T-cell (primary cell): ENCODE measurements at regions not wholly inside any gene's neighbourhood (a gene's known extent, or its start where the extent isn't known, plus 50 kb on each side); places are given as distances from the start of the nearest gene placed in this dataset.

Experiments used
- ATAC-seq, 4 experiments: fragments of 200-7000 bp in 3 of 4; fragments of 150-1000 bp in 1 of 4; cut with Tn5 transposase; replicated peaks in 1 of 4; 1 replicate in 3 of 4; 2 replicates in 1 of 4; pipeline ENCODE4 v1.10.0; 2021; ENCODE audit warnings: moderate library complexity in 3 of 4, mild to moderate bottlenecking in 2 of 4, moderate number of reproducible peaks in 1 of 4
- CTCF ChIA-PET, 2 donors: fragments of 300-600 bp; sonication (Branson Sonifier 250); formaldehyde crosslinking; loops; one replicate each; lab custom pipeline; 2022; ENCODE audit warnings: antibody characterized with exemption in 2 of 2; lab: Charles Lee
- POLR2A ChIA-PET, 2 donors: fragments of 300-600 bp; sonication (Branson Sonifier 250); formaldehyde crosslinking; loops; one replicate each; lab custom pipeline; 2022; ENCODE audit warnings: antibody characterized with exemption in 2 of 2; lab: Charles Lee
- DNase-seq, 35 experiments: peaks; one replicate each; pipeline versions ENCODE4 v3.0.0 to v3.0.0-alpha.2; 2013 to 2023
- H3K27ac ChIP-seq: one replicate; pipeline ENCODE4 v1.5.1; 2013; ENCODE audit warnings: low read length
- H3K27me3 ChIP-seq, 2 experiments: replicated peaks in 1 of 2; 1 replicate in 1 of 2; 2 replicates in 1 of 2; pipeline versions ENCODE4 v1.6.1 to v1.7.0; 2013; ENCODE audit warnings: low read length in 1 of 2, mixed read lengths in 1 of 2; ENCODE audit not compliant: control insufficient read depth in 2 of 2, insufficient read depth in 2 of 2; ENCODE audit errors: extremely low read depth in 1 of 2
- H3K36me3 ChIP-seq, 2 donors: 1 replicate in 1 of 2; 2 replicates in 1 of 2; pipeline versions ENCODE4 v1.6.1 to v1.7.0; 2013; ENCODE audit warnings: low read length in 1 of 2; ENCODE audit not compliant: control insufficient read depth in 2 of 2, insufficient read depth in 1 of 2; ENCODE audit errors: extremely low read depth in 1 of 2
- H3K4me1 ChIP-seq, 2 experiments: 1 replicate in 1 of 2; 2 replicates in 1 of 2; pipeline versions ENCODE4 v1.6.1 to v1.7.0; 2013; ENCODE audit warnings: low read length in 2 of 2, mixed read lengths in 1 of 2; ENCODE audit not compliant: insufficient read depth in 2 of 2, control insufficient read depth in 1 of 2; ENCODE audit errors: extremely low read depth in 1 of 2
- H3K4me3 ChIP-seq, 2 donors: 1 replicate in 1 of 2; 2 replicates in 1 of 2; pipeline versions ENCODE4 v1.5.1 to v1.7.0; 2013; ENCODE audit warnings: mild to moderate bottlenecking in 2 of 2, low read length in 1 of 2, moderate library complexity in 1 of 2; ENCODE audit not compliant: control insufficient read depth in 1 of 2; ENCODE audit errors: extremely low read depth in 1 of 2
- H3K9me3 ChIP-seq: 2 replicates; pipeline ENCODE4 v1.7.0; 2013
- H3K27ac Mint-ChIP-seq, 2 donors: one replicate each; pipeline ENCODE4 v1.8.0; 2020 to 2021; ENCODE audit warnings: mild to moderate bottlenecking in 2 of 2, mixed read lengths in 2 of 2
- H3K27me3 Mint-ChIP-seq, 2 donors: one replicate each; pipeline ENCODE4 v1.8.0; 2021 to 2022; ENCODE audit warnings: mixed read lengths in 2 of 2
- H3K36me3 Mint-ChIP-seq: one replicate; pipeline ENCODE4 v1.8.0; 2021; ENCODE audit warnings: mixed read lengths
- H3K4me1 Mint-ChIP-seq, 3 donors: one replicate each; pipeline ENCODE4 v1.8.0; 2020 to 2022; ENCODE audit warnings: mixed read lengths in 3 of 3, mild to moderate bottlenecking in 1 of 3
- H3K4me3 Mint-ChIP-seq, 3 donors: one replicate each; pipeline ENCODE4 v1.8.0; 2020 to 2022; ENCODE audit warnings: mild to moderate bottlenecking in 3 of 3, mixed read lengths in 3 of 3, moderate library complexity in 3 of 3
- H3K9me3 Mint-ChIP-seq, 3 donors: one replicate each; pipeline ENCODE4 v1.8.0; 2020 to 2022; ENCODE audit warnings: mixed read lengths in 3 of 3
- WGBS: methylation state at CpG from one replicate; pipeline ENCODE4 v1.1.5; 2013; ENCODE audit warnings: missing lambda C conversion rate; ENCODE audit not compliant: insufficient coverage; 5-methylcytosine and 5-hydroxymethylcytosine counted together

- no peak overlapping the region for H3K27ac ChIP-seq
- Mint-ChIP-seq H3K4me1 (peaks cover 0 to 6% (median 0%) of the 10 kb centered on the region in 3 donors), H3K4me3 (no peak overlapping the region), H3K27me3 (peaks cover 3 to 9% of the 10 kb centered on the region in 2 donors), H3K9me3 (peaks cover 0 to 4% (median 0%) of the 10 kb centered on the region in 3 donors), H3K36me3 (no peaks in the 10 kb centered on the region), H3K27ac (no peak overlapping the region)
- no peak overlapping the region for H3K4me3 ChIP-seq
- no peaks in the 10 kb centered on the region for H3K36me3 ChIP-seq
- CTCF ChIA-PET = no interaction called here
- no peaks in the 10 kb centered on the region for H3K4me1 ChIP-seq
- DNase-seq (no peak), ATAC-seq (no peak)
- POLR2A ChIA-PET = no interaction called here
- no peaks in the 10 kb centered on the region for H3K9me3 ChIP-seq
- H3K27me3 ChIP-seq = peaks cover 0 to 14% of the 10 kb centered on the region in 2 experiments
- WGBS = 76% methylated on average over 3 of the region's 3 CpGs
Measured at GRCh38 chr9:90025816-90026215, 421.0 kb downstream of the GADD45G start.

- no peak overlapping the region for H3K4me3 ChIP-seq
- Mint-ChIP-seq H3K9me3 (peaks cover 0 to 4% (median 0%) of the 10 kb centered on the region in 3 donors), H3K4me1 (peaks cover 0 to 6% (median 0%) of the 10 kb centered on the region in 3 donors), H3K36me3 (no peaks in the 10 kb centered on the region), H3K27me3 (peaks cover 8 to 11% of the 10 kb centered on the region in 2 donors), H3K27ac (no peak overlapping the region), H3K4me3 (no peak overlapping the region)
- WGBS = 100% methylated on average over 1 of the region's 1 CpG
- ChIA-PET CTCF (no interaction called here), POLR2A (no interaction called here)
- peaks cover 0 to 14% of the 10 kb centered on the region in 2 experiments for H3K27me3 ChIP-seq
- H3K27ac ChIP-seq = no peak overlapping the region
- ATAC-seq = no peak
- no peaks in the 10 kb centered on the region for H3K36me3 ChIP-seq
- DNase-seq = no peak
- no peaks in the 10 kb centered on the region for H3K4me1 ChIP-seq
- H3K9me3 ChIP-seq = no peaks in the 10 kb centered on the region
Measured at GRCh38 chr9:90027296-90027790, 422.5 kb downstream of the GADD45G start.

DNA sequence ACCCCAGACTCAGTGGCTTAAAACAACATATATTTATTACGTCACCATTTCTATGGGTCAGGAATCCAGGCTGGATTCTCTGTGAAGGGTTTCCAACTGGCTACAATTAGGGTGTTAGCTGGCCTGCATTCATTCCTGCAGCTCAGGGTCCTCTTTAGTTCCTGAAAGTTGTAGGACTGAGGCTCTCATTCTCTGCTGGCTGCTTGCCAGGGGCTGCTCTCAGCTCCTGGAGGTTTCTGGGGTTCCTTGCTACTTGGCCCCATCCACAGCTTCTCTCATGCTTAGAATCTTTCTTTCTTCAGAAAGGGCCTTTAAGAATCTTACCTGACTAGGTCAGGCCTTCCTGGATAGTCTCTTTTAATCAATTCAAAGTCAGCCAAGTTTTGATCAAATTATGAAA is 424.6 kb downstream of the GADD45G start:
- ChIA-PET POLR2A (no interaction called here), CTCF (no interaction called here)
- no peak for DNase-seq
- H3K27ac ChIP-seq = no peak overlapping the region
- H3K4me3 Mint-ChIP-seq = no peak overlapping the region
- no peaks in the 10 kb centered on the region for H3K9me3 Mint-ChIP-seq
- no peaks in the 10 kb centered on the region for H3K4me1 ChIP-seq
- no peak overlapping the region for H3K4me3 ChIP-seq
- no peaks in the 10 kb centered on the region for H3K36me3 Mint-ChIP-seq
- peaks cover 0 to 11% of the 10 kb centered on the region in 2 experiments for H3K27me3 ChIP-seq
- WGBS = no CpG with 5 or more reads among the region's 1 CpG
- no peaks in the 10 kb centered on the region for H3K36me3 ChIP-seq
- H3K4me1 Mint-ChIP-seq = peaks cover 0 to 6% (median 0%) of the 10 kb centered on the region in 3 donors
- no peak for ATAC-seq
- no peaks in the 10 kb centered on the region for H3K9me3 ChIP-seq
- H3K27me3 Mint-ChIP-seq = peaks cover 8 to 11% of the 10 kb centered on the region in 2 donors
- H3K27ac Mint-ChIP-seq = no peak overlapping the region

DNA sequence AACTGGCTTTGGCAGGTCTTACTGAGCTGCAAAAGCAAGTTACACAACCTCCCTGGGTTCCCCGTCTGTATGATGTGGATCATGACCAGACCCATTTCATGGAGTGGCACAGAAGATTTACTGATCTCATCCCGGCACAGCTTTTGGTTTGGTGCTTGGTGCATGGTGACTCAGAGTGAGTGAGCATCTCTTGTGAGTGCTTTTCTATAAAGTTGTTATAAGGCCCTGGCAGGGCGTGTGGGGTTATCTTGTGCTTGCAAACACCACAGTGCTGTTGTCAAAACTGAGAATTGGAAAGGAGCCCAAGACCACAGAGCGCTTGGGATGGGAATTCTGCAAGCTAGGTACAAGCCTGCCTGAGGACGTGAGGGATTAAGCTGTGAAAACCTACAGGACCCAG is 425.2 kb downstream of the GADD45G start:
- ChIA-PET POLR2A (no interaction called here), CTCF (no interaction called here)
- Mint-ChIP-seq H3K4me1 (peaks cover 0 to 1% (median 0%) of the 10 kb centered on the region in 3 donors), H3K36me3 (no peaks in the 10 kb centered on the region), H3K27me3 (peaks cover 5 to 8% of the 10 kb centered on the region in 2 donors), H3K27ac (no peak overlapping the region), H3K4me3 (no peak overlapping the region), H3K9me3 (no peaks in the 10 kb centered on the region)
- H3K27me3 ChIP-seq = peaks cover 0 to 5% of the 10 kb centered on the region in 2 experiments
- H3K9me3 ChIP-seq = no peaks in the 10 kb centered on the region
- no peak overlapping the region for H3K4me3 ChIP-seq
- ATAC-seq (no peak), DNase-seq (no peak)
- no peaks in the 10 kb centered on the region for H3K36me3 ChIP-seq
- 79% methylated on average over 2 of the region's 5 CpGs for WGBS
- H3K4me1 ChIP-seq = no peaks in the 10 kb centered on the region
- no peak overlapping the region for H3K27ac ChIP-seq

DNA sequence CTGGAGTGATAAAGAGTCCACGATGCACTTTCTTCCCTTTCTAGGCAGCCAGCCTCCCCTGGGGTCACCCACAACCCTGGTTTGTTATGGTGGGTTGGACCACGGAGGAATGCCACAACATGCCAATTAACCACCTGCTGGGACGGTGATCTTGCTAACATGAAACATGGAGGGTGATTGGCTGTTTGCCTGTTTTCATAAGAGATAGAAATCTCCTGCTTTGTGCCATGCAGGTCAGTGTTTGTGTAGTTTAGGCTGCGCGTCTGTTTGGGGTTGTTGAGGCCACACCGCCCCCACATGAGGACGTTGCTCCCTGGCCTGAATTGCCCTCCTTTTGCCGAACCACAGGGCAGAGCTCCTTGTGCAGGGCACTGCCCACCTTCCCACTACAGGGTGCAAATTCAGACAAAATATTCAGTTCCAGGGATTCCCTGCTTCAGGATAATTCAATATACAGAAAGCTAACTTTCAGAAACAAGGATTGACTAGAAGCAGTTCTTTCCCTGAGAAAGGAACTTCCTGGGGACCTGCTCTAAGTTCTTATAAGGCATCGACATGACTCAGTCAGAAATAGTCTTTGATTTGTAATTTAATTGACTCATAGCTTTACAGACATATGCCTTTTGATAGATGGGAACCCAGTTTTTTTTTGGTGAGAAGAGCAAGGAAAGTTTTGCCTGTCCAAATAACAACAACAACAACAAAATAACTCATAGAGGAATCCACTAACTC is 427.6 kb downstream of the GADD45G start:
- Mint-ChIP-seq H3K9me3 (no peaks in the 10 kb centered on the region), H3K4me1 (no peaks in the 10 kb centered on the region), H3K4me3 (no peak overlapping the region), H3K36me3 (no peaks in the 10 kb centered on the region), H3K27me3 (peaks cover 2 to 8% of the 10 kb centered on the region in 2 donors), H3K27ac (no peak overlapping the region)
- H3K27ac ChIP-seq = no peak overlapping the region
- POLR2A ChIA-PET = no interaction called here
- no peak overlapping the region for H3K4me3 ChIP-seq
- 100% methylated on average over 2 of the region's 9 CpGs for WGBS
- CTCF ChIA-PET = interaction anchor here in 1 of 2 donors (0.6 kb wide), 1 partner anchor 381 kb away, joined by 3 read pairs; no protein-coding TSS in a partner anchor
- H3K27me3 ChIP-seq = no peaks in the 10 kb centered on the region
- no peaks in the 10 kb centered on the region for H3K36me3 ChIP-seq
- no peaks in the 10 kb centered on the region for H3K9me3 ChIP-seq
- no peaks in the 10 kb centered on the region for H3K4me1 ChIP-seq
- no peak for DNase-seq
- no peak for ATAC-seq

- H3K9me3 Mint-ChIP-seq = no peaks in the 10 kb centered on the region
- no peak overlapping the region for H3K27ac ChIP-seq
- no peak overlapping the region for H3K4me3 ChIP-seq
- H3K4me1 Mint-ChIP-seq = no peaks in the 10 kb centered on the region
- WGBS = 95% methylated on average over 4 of the region's 7 CpGs
- no peaks in the 10 kb centered on the region for H3K9me3 ChIP-seq
- H3K36me3 ChIP-seq = no peaks in the 10 kb centered on the region
- H3K4me3 Mint-ChIP-seq = no peak overlapping the region
- DNase-seq (no peak), ATAC-seq (no peak)
- CTCF ChIA-PET = interaction anchor here in 1 of 2 donors (0.6 kb wide), 1 partner anchor 382 kb away, joined by 3 read pairs; no protein-coding TSS in a partner anchor
- no peak overlapping the region for H3K27ac Mint-ChIP-seq
- no peaks in the 10 kb centered on the region for H3K27me3 ChIP-seq
- H3K36me3 Mint-ChIP-seq = no peaks in the 10 kb centered on the region
- POLR2A ChIA-PET = no interaction called here
- H3K4me1 ChIP-seq = no peaks in the 10 kb centered on the region
- H3K27me3 Mint-ChIP-seq = peaks cover 2 to 8% of the 10 kb centered on the region in 2 donors
Measured at GRCh38 chr9:90033028-90033650, 428.3 kb downstream of the GADD45G start.
